ENCODE measurements at regions not wholly inside any gene's neighbourhood (a gene's known extent, or its start where the extent isn't known, plus 50 kb on each side); places are given as distances from the start of the nearest gene placed in this dataset.

GRCh38 chr1:96660503-96660902, 61.1 kb upstream of the PTBP2 start:
- WGBS (ENCODE audit: low lambda C conversion rate) = 36% methylated on average over 2 of the region's 2 CpGs
- TF ChIP-seq CTCF (IDR thresholded peaks at IDR 0.05) (no peak), EZH2phosphoT487 (IDR thresholded peaks at IDR 0.05; ENCODE audit: borderline replicate concordance, low read depth) (no peak), FOXM1 (IDR thresholded peaks at IDR 0.05; ENCODE audit: low read depth) (no peak), REST (IDR thresholded peaks at IDR 0.05; ENCODE audit: low read depth, low read length) (no peak), GATA2 (CRISPR knock-in tag; IDR thresholded peaks at IDR 0.05) (no peak), POLR2AphosphoS5 (IDR thresholded peaks at IDR 0.05; ENCODE audit: low read depth, low read length) (no peak), MEF2A (IDR thresholded peaks at IDR 0.05; ENCODE audit: borderline replicate concordance, low read depth) (no peak), NRF1 (IDR thresholded peaks at IDR 0.05; ENCODE audit: low read depth, low read length) (no peak), EP300 (IDR thresholded peaks at IDR 0.05; ENCODE audit: borderline replicate concordance in 1 of 2, low read depth in 1 of 2, low read length in 1 of 2) (no peak), FOSL2 (IDR thresholded peaks at IDR 0.05; ENCODE audit: borderline replicate concordance, low read depth) (no peak), USF1 (IDR thresholded peaks at IDR 0.05; ENCODE audit: borderline replicate concordance, low read depth) (no peak), TEAD4 (IDR thresholded peaks at IDR 0.05; ENCODE audit: borderline replicate concordance, insufficient read depth) (no peak), SIN3A (IDR thresholded peaks at IDR 0.05; ENCODE audit: borderline replicate concordance, low read depth, low read length) (no peak), GABPA (IDR thresholded peaks at IDR 0.05; ENCODE audit: low read depth) (no peak)
- TF ChIP-seq, protein P1, sequence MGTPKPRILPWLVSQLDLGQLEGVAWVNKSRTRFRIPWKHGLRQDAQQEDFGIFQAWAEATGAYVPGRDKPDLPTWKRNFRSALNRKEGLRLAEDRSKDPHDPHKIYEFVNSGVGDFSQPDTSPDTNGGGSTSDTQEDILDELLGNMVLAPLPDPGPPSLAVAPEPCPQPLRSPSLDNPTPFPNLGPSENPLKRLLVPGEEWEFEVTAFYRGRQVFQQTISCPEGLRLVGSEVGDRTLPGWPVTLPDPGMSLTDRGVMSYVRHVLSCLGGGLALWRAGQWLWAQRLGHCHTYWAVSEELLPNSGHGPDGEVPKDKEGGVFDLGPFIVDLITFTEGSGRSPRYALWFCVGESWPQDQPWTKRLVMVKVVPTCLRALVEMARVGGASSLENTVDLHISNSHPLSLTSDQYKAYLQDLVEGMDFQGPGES (IDR thresholded peaks at IDR 0.05; ENCODE audit: low read depth, low read length) = no peak
- Histone ChIP-seq H2AFZ (ENCODE audit: low read depth) (no peak overlapping the region), H3K79me2 (ENCODE audit: insufficient read depth) (no peaks in the 10 kb centered on the region), H3K4me3 (ENCODE audit: low read depth in 2 of 2, low read length in 1 of 2) (no peak overlapping the region), H3K4me1 (ENCODE audit: control insufficient read depth in 1 of 2, insufficient read depth in 2 of 2, low read depth in 1 of 2, low read length in 1 of 2) (no peaks in the 10 kb centered on the region), H3K9ac (no peak overlapping the region), H3K27ac (ENCODE audit: low read depth in 2 of 2, low read length in 1 of 2) (no peak overlapping the region), H3K9me2 (no peaks in the 10 kb centered on the region), H3K4me2 (no peak overlapping the region), H3K9me3 (no peaks in the 10 kb centered on the region; the same call in 1 of the 2 replicates), H4K20me1 (ENCODE audit: insufficient read depth) (no peaks in the 10 kb centered on the region), H3K36me3 (replicated peaks in 1 of 2; ENCODE audit: control insufficient read depth in 1 of 2, insufficient read depth in 2 of 2, low read length in 1 of 2) (no peaks in the 10 kb centered on the region), H3F3A (replicated peaks; ENCODE audit: insufficient read depth) (no peaks in the 10 kb centered on the region), H3K27me3 (ENCODE audit: insufficient read depth) (no peaks in the 10 kb centered on the region)
- POLR2A ChIA-PET = no interaction called here
- no peak for DNase-seq
- CTCF ChIA-PET = no interaction called here

Small RNAs in the stretch of these regions (small RNA-seq; reads per million reads assigned to genes)
- gene RNU1-130P = 0 reads per million in 7 experiments

All from SK-N-SH (cell line).